Liver (tissue), 3 donors: ENCODE measurements at regions not wholly inside any gene's neighbourhood (a gene's known extent, or its start where the extent isn't known, plus 50 kb on each side); places are given as distances from the start of the nearest gene placed in this dataset.

Experiments used
- ATF3 ChIP-seq: IDR thresholded peaks from 2 replicates; pipeline ENCODE4 v1.6.1; 2016; ENCODE audit warnings: antibody characterized with exemption
- JUND ChIP-seq, 2 donors: IDR thresholded peaks; 2 replicates each; pipeline ENCODE4 v1.6.1; 2016; ENCODE audit warnings: antibody characterized with exemption in 2 of 2
- TF ChIP-seq, protein P1 (sequence below): fragments of 150-350 bp; IDR thresholded peaks from 2 replicates; pipeline ENCODE4 v1.5.1; 2017; ENCODE audit warnings: improper control_type of control experiment, low read depth, low read length; ENCODE audit not compliant: missing input control
- donor health status: healthy.
- donor health status: healthy.

- TF ChIP-seq JUND (IDR thresholded peaks at IDR 0.05) (no peak), ATF3 (no peak)
- TF ChIP-seq, protein P1, sequence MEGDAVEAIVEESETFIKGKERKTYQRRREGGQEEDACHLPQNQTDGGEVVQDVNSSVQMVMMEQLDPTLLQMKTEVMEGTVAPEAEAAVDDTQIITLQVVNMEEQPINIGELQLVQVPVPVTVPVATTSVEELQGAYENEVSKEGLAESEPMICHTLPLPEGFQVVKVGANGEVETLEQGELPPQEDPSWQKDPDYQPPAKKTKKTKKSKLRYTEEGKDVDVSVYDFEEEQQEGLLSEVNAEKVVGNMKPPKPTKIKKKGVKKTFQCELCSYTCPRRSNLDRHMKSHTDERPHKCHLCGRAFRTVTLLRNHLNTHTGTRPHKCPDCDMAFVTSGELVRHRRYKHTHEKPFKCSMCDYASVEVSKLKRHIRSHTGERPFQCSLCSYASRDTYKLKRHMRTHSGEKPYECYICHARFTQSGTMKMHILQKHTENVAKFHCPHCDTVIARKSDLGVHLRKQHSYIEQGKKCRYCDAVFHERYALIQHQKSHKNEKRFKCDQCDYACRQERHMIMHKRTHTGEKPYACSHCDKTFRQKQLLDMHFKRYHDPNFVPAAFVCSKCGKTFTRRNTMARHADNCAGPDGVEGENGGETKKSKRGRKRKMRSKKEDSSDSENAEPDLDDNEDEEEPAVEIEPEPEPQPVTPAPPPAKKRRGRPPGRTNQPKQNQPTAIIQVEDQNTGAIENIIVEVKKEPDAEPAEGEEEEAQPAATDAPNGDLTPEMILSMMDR = no peak
These were observed 692.5 kb downstream of the PRR16 start for GRCh38 chr5:121156565-121156964.
